ENCODE measurements at regions not wholly inside any gene's neighbourhood (a gene's known extent, or its start where the extent isn't known, plus 50 kb on each side); places are given as distances from the start of the nearest gene placed in this dataset.

DNA sequence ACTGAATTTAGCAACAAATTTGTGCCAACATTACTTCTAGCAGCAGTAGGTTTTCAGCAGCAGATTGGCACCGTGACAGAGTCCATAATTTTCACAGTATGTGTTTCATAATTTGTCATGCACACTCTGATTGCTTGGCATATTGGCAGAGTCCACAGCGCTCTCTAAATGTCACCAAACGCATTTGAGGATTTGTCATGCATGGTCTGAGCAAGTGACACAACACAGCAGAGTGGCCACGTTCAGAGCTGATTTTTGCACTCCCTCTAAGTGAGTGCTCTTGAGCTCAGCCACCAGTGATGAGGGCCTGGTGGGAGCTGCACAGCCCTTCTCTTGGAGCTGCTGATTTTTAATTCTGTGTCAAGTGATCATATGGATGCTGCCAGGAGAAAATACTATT lies 1270.8 kb downstream of the ROBO1 start:
- no peak for TF ChIP-seq POLR2A (IDR thresholded peaks at IDR 0.05)
- no peak for TF ChIP-seq CTCF (IDR thresholded peaks at IDR 0.05)

All from transverse colon (tissue), 3 donors.